Trophoblast cell (in vitro differentiated cells and primary cell): ENCODE measurements at regions not wholly inside any gene's neighbourhood (a gene's known extent, or its start where the extent isn't known, plus 50 kb on each side); places are given as distances from the start of the nearest gene placed in this dataset.

Experiments used
- DNase-seq, 2 donors: peaks; one replicate each; pipeline ENCODE4 v3.0.0-alpha.2; 2016
- H2AFZ ChIP-seq: 2 replicates; pipeline ENCODE4 v1.6.1; 2013; ENCODE audit warnings: low read length, moderate library complexity, mild to moderate bottlenecking; ENCODE audit not compliant: insufficient read depth, poor library complexity
- H2AK5ac ChIP-seq: 2 replicates; pipeline ENCODE4 v1.6.1; 2013; ENCODE audit warnings: mild to moderate bottlenecking, low read length
- H2BK120ac ChIP-seq: 2 replicates; pipeline ENCODE4 v1.6.1; 2013; ENCODE audit warnings: low read length, mild to moderate bottlenecking, moderate library complexity; ENCODE audit not compliant: insufficient read depth, poor library complexity
- H2BK12ac ChIP-seq: 2 replicates; pipeline ENCODE4 v1.6.1; 2013; ENCODE audit warnings: mild to moderate bottlenecking, low read length, moderate library complexity
- H2BK5ac ChIP-seq: 2 replicates; pipeline ENCODE4 v1.6.1; 2013; ENCODE audit warnings: low read length, low read depth, moderate library complexity, mild to moderate bottlenecking; ENCODE audit not compliant: poor library complexity
- H3K14ac ChIP-seq: 2 replicates; pipeline ENCODE4 v1.6.1; 2013; ENCODE audit warnings: mild to moderate bottlenecking, low read length
- H3K18ac ChIP-seq: 2 replicates; pipeline ENCODE4 v1.6.1; 2013; ENCODE audit warnings: mild to moderate bottlenecking, low read length
- H3K23ac ChIP-seq: 2 replicates; pipeline ENCODE4 v1.6.1; 2013; ENCODE audit warnings: low read length
- H3K27ac ChIP-seq: 2 replicates; pipeline ENCODE4 v1.5.1; 2013; ENCODE audit warnings: low read depth, mild to moderate bottlenecking, inconsistent platforms, low read length, moderate library complexity
- H3K27me3 ChIP-seq: 2 replicates; pipeline ENCODE4 v1.6.1; 2013; ENCODE audit warnings: inconsistent platforms, mild to moderate bottlenecking, low read length, moderate library complexity; ENCODE audit not compliant: insufficient read depth
- H3K36me3 ChIP-seq, 2 experiments: 1 replicate in 1 of 2; 2 replicates in 1 of 2; pipeline ENCODE4 v1.6.1; 2013; ENCODE audit warnings: low read length in 2 of 2, mild to moderate bottlenecking in 2 of 2, moderate library complexity in 1 of 2; ENCODE audit not compliant: insufficient read depth in 2 of 2, control insufficient read depth in 1 of 2
- H3K4ac ChIP-seq: 2 replicates; pipeline ENCODE4 v1.6.1; 2013; ENCODE audit warnings: low read depth, mild to moderate bottlenecking, low read length, moderate library complexity
- H3K4me1 ChIP-seq, 2 experiments: 1 replicate in 1 of 2; 2 replicates in 1 of 2; pipeline ENCODE4 v1.6.1; 2013; ENCODE audit warnings: low read length in 2 of 2, mild to moderate bottlenecking in 2 of 2, moderate library complexity in 1 of 2; ENCODE audit not compliant: insufficient read depth in 2 of 2, control insufficient read depth in 1 of 2
- H3K4me2 ChIP-seq: 2 replicates; pipeline ENCODE4 v1.6.1; 2013; ENCODE audit warnings: inconsistent platforms, mild to moderate bottlenecking, low read length, moderate library complexity
- H3K4me3 ChIP-seq: 2 replicates; pipeline ENCODE4 v1.5.1; 2013; ENCODE audit warnings: mild to moderate bottlenecking, low read depth, low read length, inconsistent platforms
- H3K79me1 ChIP-seq: one replicate; pipeline ENCODE4 v1.6.1; 2013; ENCODE audit warnings: low read length
- H3K79me2 ChIP-seq: 2 replicates; pipeline ENCODE4 v1.6.1; 2013; ENCODE audit warnings: low read length, mild to moderate bottlenecking; ENCODE audit not compliant: control insufficient read depth, insufficient read depth, poor library complexity
- H3K9ac ChIP-seq: 2 replicates; pipeline ENCODE4 v1.6.1; 2013; ENCODE audit warnings: mild to moderate bottlenecking, low read length
- H3K9me3 ChIP-seq: 2 replicates; pipeline ENCODE4 v1.6.1; 2013; ENCODE audit warnings: low read depth, mild to moderate bottlenecking, control low read depth, inconsistent platforms, low read length; ENCODE audit not compliant: insufficient read depth
- H4K12ac ChIP-seq: 2 replicates; pipeline ENCODE4 v1.6.1; 2013; ENCODE audit warnings: low read depth, mild to moderate bottlenecking, low read length, moderate library complexity
- H4K8ac ChIP-seq: 2 replicates; pipeline ENCODE4 v1.6.1; 2013; ENCODE audit warnings: low read depth, mild to moderate bottlenecking, low read length, moderate library complexity
- H4K91ac ChIP-seq: one replicate; pipeline ENCODE4 v1.6.1; 2013; ENCODE audit warnings: low read depth, mild to moderate bottlenecking, low read length, moderate library complexity
- WGBS: extraction: QIAGEN DNeasy Blood & Tissue Kit; methylation state at CpG from one replicate; pipeline ENCODE4 v1.1.7; 2013; ENCODE audit warnings: missing lambda C conversion rate; ENCODE audit not compliant: insufficient read length, insufficient coverage; ENCODE audit errors: extremely low coverage; 5-methylcytosine and 5-hydroxymethylcytosine counted together

DNA sequence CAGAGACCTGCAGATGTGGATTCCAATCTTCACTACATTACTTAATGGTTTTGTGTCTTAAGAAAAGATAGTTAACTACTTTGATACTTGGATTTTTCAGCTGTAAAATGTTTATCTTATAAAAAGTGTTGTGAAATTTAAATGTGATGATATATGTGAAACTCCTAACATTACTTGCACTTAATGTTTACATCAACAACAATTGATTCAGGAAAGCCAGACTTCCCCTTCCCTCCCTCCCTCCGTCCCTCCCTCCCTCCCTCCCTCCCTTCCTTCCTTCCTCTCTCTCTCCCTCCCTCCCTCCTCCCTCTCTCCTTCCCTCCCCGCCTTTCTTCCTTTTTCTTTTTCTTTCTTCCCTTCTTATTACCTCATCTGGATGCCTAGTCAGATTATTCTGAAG, 773.9 kb upstream of the FAM98A start:
- no peak overlapping the region for H2AK5ac ChIP-seq
- H3K9ac ChIP-seq, result no peak overlapping the region
- no peak overlapping the region for H3K18ac ChIP-seq
- H3K4ac ChIP-seq, result no peak overlapping the region
- no peak overlapping the region for H4K91ac ChIP-seq
- no peaks in the 10 kb centered on the region for H3K79me2 ChIP-seq
- no peaks in the 10 kb centered on the region for H3K36me3 ChIP-seq
- H3K14ac ChIP-seq, result no peak overlapping the region
- no peak overlapping the region for H2BK120ac ChIP-seq
- no peak overlapping the region for H3K4me3 ChIP-seq
- no peak for DNase-seq
- no peak overlapping the region for H3K27ac ChIP-seq
- no CpG with 5 or more reads among the region's 2 CpGs for WGBS
- no peaks in the 10 kb centered on the region for H3K79me1 ChIP-seq
- no peak overlapping the region for H2AFZ ChIP-seq
- no peak overlapping the region for H3K4me2 ChIP-seq
- no peaks in the 10 kb centered on the region for H3K4me1 ChIP-seq
- H4K12ac ChIP-seq, result no peak overlapping the region
- no peak overlapping the region for H4K8ac ChIP-seq
- H2BK12ac ChIP-seq, result no peak overlapping the region
- no peak overlapping the region for H2BK5ac ChIP-seq
- H3K23ac ChIP-seq, result no peak overlapping the region
- no peaks in the 10 kb centered on the region for H3K27me3 ChIP-seq
- no peaks in the 10 kb centered on the region for H3K9me3 ChIP-seq

DNA sequence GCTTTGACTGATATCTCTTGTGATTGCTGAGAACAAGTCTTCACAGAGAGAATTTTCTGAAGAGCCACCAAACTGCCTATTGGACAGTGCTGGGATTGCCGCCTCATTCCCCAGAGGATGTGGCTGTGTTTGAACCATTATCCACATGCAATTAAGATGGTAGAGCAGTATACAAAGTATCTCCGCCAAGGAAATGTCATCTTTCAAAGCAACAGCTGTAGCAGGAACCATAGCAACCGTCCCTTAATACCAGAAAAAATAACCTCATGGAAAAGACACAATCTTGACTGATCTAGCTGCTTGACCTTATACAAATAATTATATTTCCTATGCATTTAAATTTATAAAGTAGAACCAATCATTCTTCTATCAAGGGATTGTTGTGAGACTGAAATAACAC, 772.6 kb upstream of the FAM98A start:
- no peak overlapping the region for H3K14ac ChIP-seq
- H2BK12ac ChIP-seq, result no peak overlapping the region
- H3K79me1 ChIP-seq, result no peaks in the 10 kb centered on the region
- H4K8ac ChIP-seq, result no peak overlapping the region
- H2AK5ac ChIP-seq, result no peak overlapping the region
- H3K18ac ChIP-seq, result no peak overlapping the region
- H3K4ac ChIP-seq, result no peak overlapping the region
- no peak overlapping the region for H4K91ac ChIP-seq
- no peaks in the 10 kb centered on the region for H3K79me2 ChIP-seq
- no peak for DNase-seq
- no peak overlapping the region for H3K4me3 ChIP-seq
- H3K4me1 ChIP-seq, result no peaks in the 10 kb centered on the region
- no peaks in the 10 kb centered on the region for H3K27me3 ChIP-seq
- H2BK120ac ChIP-seq, result no peak overlapping the region
- no peaks in the 10 kb centered on the region for H3K9me3 ChIP-seq
- no peak overlapping the region for H2BK5ac ChIP-seq
- H3K36me3 ChIP-seq, result no peaks in the 10 kb centered on the region
- H3K23ac ChIP-seq, result no peak overlapping the region
- no peak overlapping the region for H4K12ac ChIP-seq
- no peak overlapping the region for H3K27ac ChIP-seq
- no peak overlapping the region for H2AFZ ChIP-seq
- WGBS, result no CpG with 5 or more reads among the region's 3 CpGs
- no peak overlapping the region for H3K4me2 ChIP-seq
- H3K9ac ChIP-seq, result no peak overlapping the region

DNA sequence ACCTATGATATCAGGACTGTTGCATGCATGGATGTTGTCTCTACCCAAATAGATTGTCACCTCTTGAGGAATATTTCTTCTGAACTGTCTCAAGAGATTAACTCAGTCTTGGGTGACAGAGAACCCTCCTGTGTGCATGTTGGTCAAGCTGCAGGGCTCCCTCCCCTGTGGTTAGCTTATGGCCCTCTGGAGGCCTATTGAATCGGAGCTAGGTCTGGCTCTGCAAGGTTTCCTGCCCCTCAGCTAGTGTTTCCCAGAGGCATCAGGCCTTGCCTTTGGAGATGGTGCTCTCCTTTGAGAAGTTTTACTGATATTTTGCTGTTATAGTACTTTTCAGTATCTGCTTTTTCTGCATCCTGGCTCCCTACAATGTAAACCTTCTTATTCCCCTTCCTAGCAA, 769.2 kb upstream of the FAM98A start:
- Histone ChIP-seq H4K8ac (no peak overlapping the region), H3K4me3 (no peak overlapping the region), H3K9ac (no peak overlapping the region), H2AK5ac (no peak overlapping the region), H3K79me2 (no peaks in the 10 kb centered on the region), H3K4ac (no peak overlapping the region), H4K12ac (no peak overlapping the region), H3K27me3 (no peaks in the 10 kb centered on the region), H2AFZ (no peak overlapping the region), H2BK120ac (no peak overlapping the region), H3K36me3 (no peaks in the 10 kb centered on the region), H2BK5ac (no peak overlapping the region), H3K9me3 (no peaks in the 10 kb centered on the region), H3K4me2 (no peak overlapping the region), H3K18ac (no peak overlapping the region), H3K4me1 (no peaks in the 10 kb centered on the region), H3K23ac (no peak overlapping the region), H3K27ac (no peak overlapping the region), H4K91ac (no peak overlapping the region), H3K79me1 (no peaks in the 10 kb centered on the region), H3K14ac (no peak overlapping the region), H2BK12ac (no peak overlapping the region)
- no CpG with 5 or more reads among the region's 1 CpG for WGBS
- DNase-seq, result no peak

DNA sequence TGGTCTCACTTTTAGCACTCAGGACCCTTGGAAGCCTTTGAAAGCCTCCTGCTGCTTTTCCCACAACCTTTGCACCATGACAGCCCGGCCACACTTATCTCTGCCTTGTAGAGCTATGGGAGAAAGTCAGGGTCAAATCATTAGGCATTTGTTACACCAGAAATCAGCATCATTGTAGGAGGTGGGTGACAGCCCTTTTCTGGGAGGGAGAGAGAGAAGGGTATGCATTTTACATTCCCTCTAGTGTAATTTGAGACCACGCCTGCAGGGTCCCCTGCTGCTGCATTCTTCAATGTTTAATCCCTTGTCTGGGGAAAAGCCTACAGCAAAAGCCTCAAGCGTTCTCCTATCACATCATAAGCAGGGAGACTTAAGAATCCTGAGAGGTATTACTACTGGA, 766.8 kb upstream of the FAM98A start:
- Histone ChIP-seq H3K27ac (no peak overlapping the region), H3K4me1 (no peaks in the 10 kb centered on the region), H2BK12ac (no peak overlapping the region), H3K36me3 (no peaks in the 10 kb centered on the region), H3K9me3 (no peaks in the 10 kb centered on the region), H3K79me1 (no peaks in the 10 kb centered on the region), H3K23ac (no peak overlapping the region), H3K9ac (no peak overlapping the region), H3K4me3 (no peak overlapping the region), H2AK5ac (no peak overlapping the region), H4K12ac (no peak overlapping the region), H3K4me2 (no peak overlapping the region), H3K79me2 (no peaks in the 10 kb centered on the region), H4K91ac (no peak overlapping the region), H2BK120ac (no peak overlapping the region), H3K14ac (no peak overlapping the region), H2BK5ac (no peak overlapping the region), H2AFZ (no peak overlapping the region), H4K8ac (no peak overlapping the region), H3K18ac (no peak overlapping the region), H3K27me3 (no peaks in the 10 kb centered on the region), H3K4ac (no peak overlapping the region)
- no CpG with 5 or more reads among the region's 3 CpGs for WGBS
- no peak for DNase-seq
